Upper lobe of left lung (tissue), 4 donors: ENCODE measurements at regions not wholly inside any gene's neighbourhood (a gene's known extent, or its start where the extent isn't known, plus 50 kb on each side); places are given as distances from the start of the nearest gene placed in this dataset.

Experiments
- CTCF ChIP-seq, 6 experiments: fragments of 450-650 bp in 4 of 6; fragments of 200-600 bp in 2 of 6; sonication (generic) in 2 of 6; IDR thresholded peaks; one replicate each; pipeline ENCODE4 v1.5.1; 2016 to 2019; ENCODE audit warnings: antibody characterized with exemption in 6 of 6
- POLR2AphosphoS5 ChIP-seq, 2 donors: sonication (generic); formaldehyde crosslinking; IDR thresholded peaks; one replicate each; pipeline ENCODE4 v1.5.1; 2017; ENCODE audit warnings: antibody characterized with exemption in 2 of 2

- TF ChIP-seq POLR2AphosphoS5 (IDR thresholded peaks at IDR 0.05) (no peak), CTCF (IDR thresholded peaks at IDR 0.05) (no peak)
These were observed 142.1 kb upstream of the CMC1 start for GRCh38 chr3:28099296-28099695.
